K562 (cell line): ENCODE measurements at regions not wholly inside any gene's neighbourhood (a gene's known extent, or its start where the extent isn't known, plus 50 kb on each side); places are given as distances from the start of the nearest gene placed in this dataset.
"Not testable (repeated sequence)": the region's sequence is repeated elsewhere in the genome, so short reads cannot be mapped to it uniquely, and the experiment has no call there.

Experiments
- ATAC-seq: fragments of 200-7000 bp; cut with Tn5 transposase; 3 replicates; pipeline ENCODE4 v1.9.1; 2020; ENCODE audit warnings: moderate library complexity
- BruUV-seq: library from RNA; stranded (reverse); fragments of 400-500 nt; replicated peaks from 2 replicates; lab custom pipeline; 2021; lab: Mats Ljungman, UMichigan
- CTCF ChIA-PET: fragments of 300-600 bp; formaldehyde crosslinking; extraction: SDS; loops from one replicate; lab custom pipeline; 2021; ENCODE audit warnings: low intra/inter-chr PET ratio; lab: Yijun Ruan, JAX
- POLR2A ChIA-PET: fragments of 300-600, 350-650 bp; sonication (Branson Sonifier 250); formaldehyde crosslinking; extraction: SDS; loops from one replicate; lab custom pipeline; 2021; ENCODE audit warnings: antibody characterized with exemption, inconsistent platforms; lab: Yijun Ruan, JAX
- DNase-seq, 4 experiments: peaks; one replicate each; pipeline versions ENCODE4 v3.0.0 to v3.0.0-alpha.2; 2011 to 2018; ENCODE audit warnings: low spot score in 3 of 4, mixed read lengths in 3 of 4; ENCODE audit errors: extremely low read depth in 1 of 4
- FAIRE-seq: peaks from 2 replicates; lab custom pipeline; 2011; peaks lifted over from hg19 to GRCh38; lab: Jason Lieb, UNC
- H2AFZ ChIP-seq: 2 replicates; pipeline ENCODE4 v1.6.0; 2011; ENCODE audit warnings: low read depth, low read length, control low read depth, inconsistent platforms
- H3K27ac ChIP-seq: fragments of 200-600 bp; 3 replicates; pipeline ENCODE4 v1.8.0; 2011; ENCODE audit warnings: low read depth, mild to moderate bottlenecking, control low read depth, inconsistent platforms, low read length, moderate library complexity, mixed read lengths; ENCODE audit errors: extremely low read depth
- H3K27me3 ChIP-seq, 2 experiments: fragments of 300-600 bp in 1 of 2; 2 replicates in 1 of 2; 3 replicates in 1 of 2; pipeline versions ENCODE4 v1.6.0 to v1.8.0; 2011; ENCODE audit warnings: inconsistent platforms in 2 of 2, low read length in 2 of 2, mild to moderate bottlenecking in 1 of 2, mixed read lengths in 1 of 2, moderate library complexity in 1 of 2; ENCODE audit not compliant: control insufficient read depth in 2 of 2, insufficient read depth in 2 of 2
- H3K36me3 ChIP-seq: fragments of 300-600 bp; 3 replicates; pipeline ENCODE4 v1.8.0; 2011; ENCODE audit warnings: mild to moderate bottlenecking, low read length, inconsistent platforms; ENCODE audit not compliant: control insufficient read depth, insufficient read depth
- H3K4me1 ChIP-seq, 2 experiments: fragments of 200-600 bp in 1 of 2; replicated peaks in 1 of 2; 2 replicates in 1 of 2; 3 replicates in 1 of 2; pipeline versions ENCODE4 v1.5.1 to v1.8.0; 2011; ENCODE audit warnings: inconsistent platforms in 2 of 2, low read length in 2 of 2, mild to moderate bottlenecking in 1 of 2, mixed read lengths in 1 of 2, moderate library complexity in 1 of 2; ENCODE audit not compliant: control insufficient read depth in 2 of 2, insufficient read depth in 2 of 2
- H3K4me2 ChIP-seq: 2 replicates; pipeline ENCODE4 v1.6.1; 2011; ENCODE audit warnings: low read length, control low read depth, inconsistent platforms, mixed read lengths; ENCODE audit not compliant: insufficient read depth
- H3K4me3 ChIP-seq: fragments of 200-600 bp; sonication (generic), shearing (Covaris generic); 2 replicates; pipeline ENCODE4 v1.5.1; 2016; ENCODE audit warnings: control low read depth, inconsistent platforms
- H3K79me2 ChIP-seq: fragments of 200-600 bp; 3 replicates; pipeline ENCODE4 v1.8.0; 2011; ENCODE audit warnings: low read length, inconsistent platforms; ENCODE audit not compliant: control insufficient read depth, insufficient read depth
- H3K9ac ChIP-seq, 2 experiments: 2 replicates each; pipeline versions ENCODE4 v1.6.0 to v1.6.1; 2011; ENCODE audit warnings: low read depth in 2 of 2, low read length in 2 of 2, control low read depth in 1 of 2, inconsistent platforms in 1 of 2, mild to moderate bottlenecking in 1 of 2, mixed read lengths in 1 of 2; ENCODE audit not compliant: insufficient read depth in 1 of 2
- H3K9me1 ChIP-seq: one replicate; pipeline ENCODE4 v1.6.0; 2011; ENCODE audit warnings: inconsistent platforms, mild to moderate bottlenecking, low read length, moderate library complexity; ENCODE audit not compliant: control insufficient read depth, insufficient read depth
- H3K9me3 ChIP-seq: replicated peaks from 2 replicates; pipeline ENCODE4 v1.5.1; 2011; ENCODE audit warnings: low read depth, low read length, inconsistent platforms; ENCODE audit not compliant: control insufficient read depth, insufficient read depth
- H4K20me1 ChIP-seq: replicated peaks from 2 replicates; pipeline ENCODE4 v1.6.1; 2011; ENCODE audit warnings: low read length, inconsistent platforms, mixed read lengths; ENCODE audit not compliant: control insufficient read depth, insufficient read depth
- E2F4 ChIP-seq: sonication (generic); formaldehyde crosslinking; IDR thresholded peaks from 2 replicates; pipeline ENCODE4 v1.8.0; 2022; ENCODE audit warnings: mild to moderate bottlenecking, low read depth, missing genetic modification reagents
- JUND ChIP-seq, 2 experiments: IDR thresholded peaks; 2 replicates in 1 of 2; 3 replicates in 1 of 2; pipeline ENCODE4 v1.6.1; 2011; ENCODE audit warnings: borderline replicate concordance in 2 of 2, low read depth in 2 of 2, low read length in 2 of 2, improper control_type of control experiment in 1 of 2, missing biosample characterization in 1 of 2, missing genetic modification characterization in 1 of 2, missing genetic modification reagents in 1 of 2
- KDM5B ChIP-seq: fragments of 200-600 bp; sonication (generic); IDR thresholded peaks from 2 replicates; pipeline ENCODE4 v1.6.1; 2012; ENCODE audit warnings: low read depth, mild to moderate bottlenecking, moderate library complexity, low read length, control low read depth, inconsistent platforms; ENCODE audit not compliant: insufficient replicate concordance
- MYBL2 ChIP-seq, 2 experiments: fragments of 450-650 bp in 1 of 2; sonication (generic) in 1 of 2; formaldehyde crosslinking in 1 of 2; IDR thresholded peaks; 2 replicates each; pipeline versions ENCODE4 v1.6.1 to v1.8.1; 2017 to 2022; ENCODE audit warnings: borderline replicate concordance in 1 of 2, inconsistent platforms in 1 of 2, low read depth in 1 of 2, mild to moderate bottlenecking in 1 of 2, missing genetic modification reagents in 1 of 2, moderate library complexity in 1 of 2
- PHF21A ChIP-seq: fragments of 450-650 bp; IDR thresholded peaks from 2 replicates; pipeline ENCODE4 v1.6.1; 2017; ENCODE audit warnings: low read depth, borderline replicate concordance
- RBM25 ChIP-seq: fragments of 200-400 bp; formaldehyde crosslinking; IDR thresholded peaks from 2 replicates; pipeline ENCODE4 v1.6.1; 2018; ENCODE audit warnings: low read length, low read depth, moderate library complexity; ENCODE audit not compliant: severe bottlenecking
- TCF7 ChIP-seq: sonication (generic); IDR thresholded peaks from 2 replicates; pipeline ENCODE4 v1.6.1; 2016; ENCODE audit warnings: antibody characterized with exemption, borderline replicate concordance
- ZNF146 ChIP-seq: IDR thresholded peaks from one replicate; pipeline ENCODE4 v1.6.1; 2018; ENCODE audit warnings: missing compliant biosample characterization; ENCODE audit not compliant: unreplicated experiment
- whole genome bisulfite sequencing: fragments of 100-300 bp; shearing (Covaris generic); methylation state at CpG from one replicate; pipeline ENCODE4 v1.1.6; 2016; ENCODE audit warnings: low coverage, mixed read lengths; ENCODE audit not compliant: insufficient coverage; ENCODE audit errors: missing lambda C conversion rate; 5-methylcytosine and 5-hydroxymethylcytosine counted together
- in situ Hi-C: fragments of 300-500 bp; cut with MboI; formaldehyde crosslinking; loops from 4 replicates; pipeline ENCODE4 v1.15.0; 2018; ENCODE audit warnings: inconsistent platforms, mixed read lengths
- intact Hi-C: fragments of 100-400 bp; cut with micrococcal nuclease; formaldehyde crosslinking; loops from 2 replicates; pipeline ENCODE4 v1.14.2; 2022

- TF ChIP-seq E2F4 (CRISPR knock-in tag) (no peak), TCF7 (no peak), PHF21A (no peak), MYBL2 (IDR thresholded peaks at IDR 0.05; ENCODE audit: low read depth) (no peak), MYBL2 (CRISPR knock-in tag; IDR thresholded peaks at IDR 0.05; ENCODE audit: borderline replicate concordance) (no peak), JUND (IDR thresholded peaks at IDR 0.05; ENCODE audit: borderline replicate concordance, low read depth, low read length) (no peak), JUND (tag; IDR thresholded peaks at IDR 0.05; ENCODE audit: borderline replicate concordance, low read depth, low read length) (no peak), KDM5B (no peak)
Observed at GRCh38 chr6:126983779-126984178, 134.7 kb upstream of the RSPO3 start (continued).

- H3K79me2 ChIP-seq, H3K4me3 ChIP-seq, H3K27me3 ChIP-seq, DNase-seq, POLR2A ChIA-PET, ATAC-seq, H3K36me3 ChIP-seq, intact Hi-C loops, H3K27ac ChIP-seq, H2AFZ ChIP-seq, in situ Hi-C loops, BruUV-seq, FAIRE-seq, CTCF ChIA-PET, H3K9me3 ChIP-seq, H4K20me1 ChIP-seq, H3K9ac ChIP-seq, H3K4me2 ChIP-seq, H3K4me1 ChIP-seq, H3K9me1 ChIP-seq: not testable (repeated sequence)
- 0% methylated on average over 1 of the region's 1 CpG for WGBS
- TF ChIP-seq ZNF146 (CRISPR knock-in tag) (peak; percentile 82), RBM25 (peak; percentile 15)
Observed at GRCh38 chr6:126988125-126988524, 130.3 kb upstream of the RSPO3 start.
